GF-D8 (cell line): ENCODE measurements at regions not wholly inside any gene's neighbourhood (a gene's known extent, or its start where the extent isn't known, plus 50 kb on each side); places are given as distances from the start of the nearest gene placed in this dataset.
"Not testable (repeated sequence)": the region's sequence is repeated elsewhere in the genome, so short reads cannot be mapped to it uniquely, and the experiment has no call there.

Source experiments
- DNase-seq: peaks from one replicate; lab custom pipeline; 2025; lab: John Stamatoyannopoulos, UW

DNA sequence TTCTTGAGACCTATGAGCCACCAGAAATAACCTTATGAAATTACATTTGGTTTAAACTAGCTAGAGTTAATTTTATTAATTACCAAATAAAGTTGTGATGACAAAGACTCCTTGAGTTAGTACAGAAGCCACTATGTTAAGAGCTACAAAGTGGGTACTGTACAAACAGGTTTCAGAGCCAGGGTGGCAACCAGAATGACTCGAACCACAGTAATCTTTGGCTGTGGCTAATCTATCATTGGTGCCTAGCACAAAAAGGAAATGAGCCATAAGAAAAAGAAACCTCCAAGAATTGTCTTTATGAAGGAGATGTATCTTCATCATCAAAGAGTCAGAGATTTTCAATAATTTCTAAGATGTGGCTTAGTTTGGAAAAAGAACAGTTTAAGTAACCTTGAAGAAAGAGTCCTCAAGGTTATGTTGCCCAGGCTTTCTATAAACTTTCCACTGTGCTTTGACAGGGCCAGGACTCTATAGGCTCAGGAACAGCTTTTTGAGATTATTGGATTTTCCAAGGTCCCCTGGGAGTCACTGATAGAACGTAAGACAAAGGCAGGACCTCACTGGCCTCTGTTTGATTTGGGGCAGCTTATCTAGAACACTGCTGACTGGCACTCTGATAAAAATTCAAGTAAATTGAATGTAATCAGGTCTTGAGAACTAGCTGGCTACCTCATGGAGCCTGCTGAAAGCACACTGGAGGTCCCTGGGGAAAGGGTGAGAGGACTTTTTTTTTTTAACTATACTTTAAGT lies 777.7 kb downstream of the STIM2 start:
- DNase-seq = no peak

DNA sequence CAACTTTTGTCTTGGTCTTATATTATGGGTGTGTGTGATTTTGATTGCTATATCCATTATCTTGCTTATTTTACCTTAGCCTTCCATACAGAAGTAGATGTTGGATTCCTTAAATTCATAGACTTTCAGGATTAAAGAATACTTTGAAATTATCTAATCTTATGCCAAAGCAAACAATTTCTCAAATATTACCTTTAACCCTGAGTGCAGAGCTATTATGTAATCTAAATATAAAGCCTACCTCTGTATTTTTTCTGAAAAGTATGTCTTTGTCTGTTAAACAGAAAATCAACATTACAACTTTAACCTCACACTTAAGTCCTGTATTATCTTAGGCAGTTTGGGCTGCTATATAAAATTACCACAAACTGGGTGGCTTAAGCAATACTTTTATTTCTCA lies 782.5 kb downstream of the STIM2 start:
- no peak for DNase-seq

- DNase-seq = no peak
These were observed 787.8 kb downstream of the STIM2 start for GRCh38 chr4:27648416-27648815.

GRCh38 chr4:27662426-27662825 lies 801.8 kb downstream of the STIM2 start:
- no peak for DNase-seq

GRCh38 chr4:27666943-27667342 lies 806.3 kb downstream of the STIM2 start:
- no peak for DNase-seq

DNA sequence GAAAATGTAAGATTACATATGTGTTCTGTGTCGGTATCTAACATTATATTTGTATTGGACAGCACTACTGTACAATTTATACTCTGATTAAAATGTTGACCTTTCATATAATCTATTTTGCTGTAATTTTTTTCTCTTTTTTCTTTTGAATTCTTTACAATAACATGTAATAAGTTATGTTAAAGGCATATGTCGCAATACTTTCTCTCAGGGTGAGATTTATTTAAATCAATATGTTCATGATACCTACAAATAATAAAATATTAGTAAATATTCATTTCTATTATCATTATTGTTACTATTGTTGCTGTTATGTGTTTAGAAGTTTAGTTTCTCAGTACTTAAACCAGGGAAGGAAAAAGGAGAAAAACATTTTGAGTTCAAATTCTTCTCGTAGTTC lies 807.4 kb downstream of the STIM2 start:
- no peak for DNase-seq

- no peak for DNase-seq
These were observed 817.4 kb downstream of the STIM2 start for GRCh38 chr4:27678027-27678426.

DNA sequence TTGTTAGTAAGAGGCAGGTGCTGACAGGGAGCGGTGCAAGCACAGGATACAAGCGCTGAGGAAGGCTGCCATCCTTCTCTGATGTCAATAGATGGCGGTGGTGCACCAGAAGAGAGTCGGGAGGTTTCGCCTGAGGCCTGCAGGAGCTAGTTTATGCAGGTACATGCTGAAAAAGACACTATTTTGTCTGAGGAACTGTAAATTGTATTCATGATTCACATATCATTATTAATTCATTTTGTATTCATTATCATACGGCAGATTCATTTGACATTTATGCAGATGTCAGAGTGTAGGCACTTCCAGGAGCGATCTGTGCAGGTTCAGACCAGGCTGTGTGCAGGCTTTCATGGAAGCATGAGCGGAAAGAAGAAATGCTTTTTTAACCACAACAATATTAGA lies 824.0 kb downstream of the STIM2 start:
- DNase-seq = no peak

GRCh38 chr4:27685091-27685490 lies 824.5 kb downstream of the STIM2 start:
- DNase-seq = no peak

- DNase-seq = no peak
These were observed 825.3 kb downstream of the STIM2 start for GRCh38 chr4:27685947-27686346.

DNA sequence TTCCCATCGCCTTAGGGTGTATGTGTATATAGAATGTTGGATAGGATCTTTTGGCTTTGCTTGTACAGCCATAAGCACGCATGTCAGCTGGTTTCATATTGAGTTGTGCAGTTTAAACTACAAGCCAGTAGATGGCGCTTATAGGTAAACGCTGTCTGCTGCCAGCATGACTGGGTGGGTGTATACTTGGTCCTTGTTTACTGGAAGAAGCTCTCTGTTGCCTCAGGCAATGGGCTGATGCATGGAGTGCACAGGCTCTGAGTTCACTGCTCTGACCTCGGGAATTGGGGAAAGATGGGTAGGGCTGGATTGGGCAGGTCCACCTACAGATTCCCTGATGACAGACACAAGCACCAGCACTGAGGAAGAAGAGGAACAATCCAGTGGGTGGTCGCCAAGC lies 831.5 kb downstream of the STIM2 start:
- DNase-seq = no peak

DNA sequence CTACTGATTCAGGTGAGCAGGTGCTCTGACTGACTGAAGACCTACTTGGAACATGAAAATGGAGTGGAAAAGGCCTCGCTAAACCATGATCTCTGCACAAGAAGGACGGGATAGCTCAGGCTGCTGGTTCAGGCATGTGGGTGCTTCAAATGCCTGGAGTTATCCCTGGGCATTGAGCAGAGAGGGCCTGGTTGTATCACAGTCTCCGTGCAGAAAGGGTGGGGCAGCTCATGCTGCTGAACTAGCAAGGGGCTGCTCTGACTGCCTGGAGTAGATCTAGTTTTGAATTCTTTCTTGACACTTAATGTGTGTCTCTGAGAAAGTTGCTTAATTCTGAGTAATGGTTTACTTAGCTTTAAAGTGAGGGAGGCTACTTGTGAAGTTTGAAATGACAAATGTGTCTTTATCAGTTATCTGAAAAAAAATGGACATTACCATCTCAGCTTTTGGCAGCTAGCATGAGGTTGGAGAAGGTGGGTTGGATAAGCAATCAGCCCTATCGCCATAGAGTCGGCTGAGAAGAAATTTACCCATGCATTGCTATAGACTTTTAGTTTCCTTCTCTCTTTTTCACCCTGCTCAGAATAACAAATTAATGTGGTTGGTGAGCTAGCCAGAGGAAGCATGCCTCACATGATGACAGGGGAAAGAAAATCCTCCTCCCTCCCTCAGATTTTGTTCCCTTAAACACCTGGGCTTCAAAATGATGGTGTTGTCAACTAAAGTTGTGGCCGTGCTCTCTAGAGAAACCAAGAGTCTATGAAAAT lies 832.4 kb downstream of the STIM2 start:
- no peak for DNase-seq

DNA sequence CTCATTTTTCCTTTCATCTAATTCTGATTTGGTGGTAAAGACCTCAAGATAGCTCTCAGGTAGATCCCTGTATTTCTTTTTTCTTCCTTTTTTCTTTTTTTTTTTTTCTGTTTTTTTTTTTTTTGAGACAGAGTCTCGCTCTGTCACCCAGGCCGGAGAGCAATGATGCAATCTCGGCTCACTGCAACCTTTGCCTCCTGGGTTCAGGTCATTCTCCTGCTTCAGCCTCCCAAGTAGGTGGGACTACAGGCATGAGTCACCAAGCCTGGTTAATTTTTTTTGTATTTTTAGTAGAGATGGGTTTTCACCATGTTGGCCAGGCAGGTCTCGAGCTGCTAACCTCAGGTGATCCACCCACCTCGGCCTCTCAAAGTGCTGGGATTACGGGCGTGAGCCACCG lies 835.6 kb downstream of the STIM2 start:
- DNase-seq = not testable (repeated sequence)

GRCh38 chr4:27701606-27702005 lies 841.0 kb downstream of the STIM2 start:
- no peak for DNase-seq

DNA sequence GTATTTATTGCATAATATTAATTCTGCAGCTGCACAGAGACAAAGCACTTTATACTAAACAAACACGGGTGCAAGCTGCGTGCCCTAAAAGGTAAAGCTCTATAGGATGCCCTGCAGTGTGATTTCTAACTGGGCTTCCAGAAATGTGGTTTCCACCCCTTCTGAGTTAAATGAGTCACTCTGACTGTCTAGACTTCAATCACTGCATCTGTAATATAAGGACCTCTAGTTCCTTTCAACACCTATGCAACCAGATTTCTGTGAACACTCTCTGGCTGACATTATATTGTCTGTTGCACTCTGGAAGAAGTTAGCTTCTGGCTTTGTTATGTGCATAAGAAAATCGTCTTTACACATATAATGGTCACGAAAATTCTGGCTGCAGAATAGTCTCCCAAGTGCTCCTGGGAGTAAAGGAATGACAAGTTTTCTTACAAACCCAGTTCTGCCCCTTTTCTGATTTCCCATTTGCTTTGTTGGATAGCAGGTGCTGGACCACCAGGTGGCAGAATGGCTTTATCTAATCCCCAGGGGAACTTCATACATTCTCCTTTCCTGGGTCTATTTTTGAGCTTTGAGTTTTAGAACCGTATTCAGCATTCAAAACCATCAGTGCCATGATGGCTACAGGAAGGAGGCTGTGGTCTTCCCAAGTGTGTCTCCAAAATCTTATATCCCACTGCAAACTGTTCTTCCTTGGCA lies 842.2 kb downstream of the STIM2 start:
- DNase-seq = no peak

DNA sequence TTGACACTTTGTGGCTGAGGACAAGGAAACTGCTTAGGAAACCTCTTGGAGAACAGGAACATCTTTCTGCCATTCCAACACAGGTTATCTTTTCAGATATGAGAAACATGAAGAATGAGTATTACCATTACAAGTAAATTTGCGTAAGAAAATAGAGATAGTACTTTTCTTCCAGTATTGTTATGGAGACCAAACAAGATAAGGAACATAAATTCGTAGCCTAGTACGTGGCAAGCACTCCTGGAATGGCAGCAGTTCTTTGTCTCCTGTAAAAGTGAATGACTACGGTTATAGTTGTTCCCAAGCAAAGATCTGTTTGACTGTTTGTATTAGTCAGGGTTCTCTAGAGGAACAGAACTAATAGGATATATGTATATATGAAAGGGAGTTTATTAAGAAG lies 843.1 kb downstream of the STIM2 start:
- DNase-seq = no peak

GRCh38 chr4:27711041-27711440 lies 850.4 kb downstream of the STIM2 start:
- DNase-seq = no peak

- no peak for DNase-seq
These were observed 853.4 kb downstream of the STIM2 start for GRCh38 chr4:27714073-27714472.

GRCh38 chr4:27716693-27717430 lies 856.2 kb downstream of the STIM2 start:
- no peak for DNase-seq

- no peak for DNase-seq
These were observed 856.8 kb downstream of the STIM2 start for GRCh38 chr4:27717431-27717755.

- DNase-seq = no peak
These were observed 859.5 kb downstream of the STIM2 start for GRCh38 chr4:27720010-27720766.

DNA sequence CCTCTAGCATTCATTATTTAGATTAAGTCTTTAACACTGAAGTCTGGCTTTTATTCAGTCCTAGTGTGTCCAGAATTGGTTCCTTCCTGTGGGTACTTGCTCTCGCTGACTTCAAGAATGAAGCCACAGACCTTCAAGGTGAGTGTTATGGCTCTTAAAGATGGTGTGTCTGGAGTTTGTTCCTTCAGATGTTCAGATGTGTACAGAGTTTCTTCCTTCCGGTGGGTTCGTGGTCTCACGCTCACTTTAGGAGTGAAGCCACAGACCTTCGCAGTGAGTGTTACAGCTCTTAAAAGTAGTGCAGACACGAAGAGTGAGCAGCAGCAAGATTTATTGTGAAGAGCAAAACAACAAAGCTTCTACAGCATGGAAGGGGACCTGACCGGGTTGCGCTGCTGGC lies 860.6 kb downstream of the STIM2 start:
- DNase-seq = no peak
